Endothelial cell of umbilical vein (primary cell): ENCODE measurements at regions not wholly inside any gene's neighbourhood (a gene's known extent, or its start where the extent isn't known, plus 50 kb on each side); places are given as distances from the start of the nearest gene placed in this dataset.

Experiments
- BruUV-seq: library from RNA; stranded (reverse); fragments of 400-500 nt; replicated peaks from 2 replicates; lab custom pipeline; 2021; lab: Mats Ljungman, UMichigan
- CTCF ChIA-PET: fragments of 300-600, 350-600 bp; sonication (Branson Sonifier 250); formaldehyde crosslinking; loops from one replicate; lab custom pipeline; 2021; ENCODE audit warnings: antibody characterized with exemption, inconsistent platforms; lab: Charles Lee
- POLR2A ChIA-PET: fragments of 300-600, 350-600 bp; sonication (Branson Sonifier 250); formaldehyde crosslinking; loops from one replicate; lab custom pipeline; 2021; ENCODE audit warnings: antibody characterized with exemption, inconsistent platforms; lab: Charles Lee
- DNase-seq: peaks from one replicate; pipeline ENCODE4 v3.0.0-alpha.2; 2011; ENCODE audit warnings: low read depth, low spot score
- FAIRE-seq: peaks from 2 replicates; lab custom pipeline; 2011; peaks lifted over from hg19 to GRCh38; lab: Jason Lieb, UNC
- H2AFZ ChIP-seq: 2 replicates; pipeline ENCODE4 v1.6.0; 2012; ENCODE audit warnings: low read depth, low read length, control low read depth, inconsistent platforms
- H3K27ac ChIP-seq: 2 replicates; pipeline ENCODE4 v1.5.1; 2011; ENCODE audit warnings: low read depth, mild to moderate bottlenecking, control low read depth, low read length, moderate library complexity; ENCODE audit not compliant: insufficient read depth
- H3K27me3 ChIP-seq, 2 experiments: 2 replicates each; pipeline versions ENCODE4 v1.6.0 to v1.6.1; 2011; ENCODE audit warnings: low read length in 2 of 2, mixed read lengths in 1 of 2; ENCODE audit not compliant: control insufficient read depth in 2 of 2, insufficient read depth in 2 of 2
- H3K36me3 ChIP-seq, 2 experiments: 2 replicates in 1 of 2; 3 replicates in 1 of 2; pipeline ENCODE4 v1.5.1; 2011; ENCODE audit warnings: low read length in 2 of 2, mild to moderate bottlenecking in 1 of 2, moderate library complexity in 1 of 2; ENCODE audit not compliant: control insufficient read depth in 2 of 2, insufficient read depth in 2 of 2; ENCODE audit errors: extremely low read depth in 1 of 2
- H3K4me1 ChIP-seq: 3 replicates; pipeline ENCODE4 v1.5.1; 2011; ENCODE audit warnings: mild to moderate bottlenecking, low read length; ENCODE audit not compliant: control insufficient read depth, insufficient read depth; ENCODE audit errors: extremely low read depth
- H3K4me2 ChIP-seq: 2 replicates; pipeline ENCODE4 v1.6.1; 2011; ENCODE audit warnings: low read length, control low read depth, mixed read lengths; ENCODE audit not compliant: insufficient read depth
- H3K4me3 ChIP-seq, 3 experiments: fragments of 200-600 bp in 1 of 3; sonication (generic), shearing (Covaris generic) in 1 of 3; replicated peaks in 1 of 3; 2 replicates each; pipeline ENCODE4 v1.5.1; 2011 to 2016; ENCODE audit warnings: control low read depth in 3 of 3, low read length in 3 of 3, mild to moderate bottlenecking in 2 of 3, inconsistent platforms in 1 of 3, low read depth in 1 of 3, moderate library complexity in 1 of 3; ENCODE audit not compliant: insufficient read depth in 1 of 3
- H3K79me2 ChIP-seq: 2 replicates; pipeline ENCODE4 v1.6.0; 2012; ENCODE audit warnings: low read length, inconsistent platforms; ENCODE audit not compliant: control insufficient read depth, insufficient read depth
- H3K9ac ChIP-seq: replicated peaks from 2 replicates; pipeline ENCODE3; 2011; ENCODE audit warnings: low read length, control low read depth; ENCODE audit not compliant: insufficient read depth; ENCODE audit errors: extremely low read depth
- H3K9me1 ChIP-seq: replicated peaks from 3 replicates; pipeline ENCODE4 v1.6.0; 2011; ENCODE audit warnings: mild to moderate bottlenecking, low read length; ENCODE audit not compliant: control insufficient read depth, insufficient read depth; ENCODE audit errors: extremely low read depth
- H3K9me3 ChIP-seq: replicated peaks from 2 replicates; pipeline ENCODE4 v1.5.1; 2012; ENCODE audit warnings: low read length, inconsistent platforms; ENCODE audit not compliant: control insufficient read depth, insufficient read depth
- H4K20me1 ChIP-seq: replicated peaks from 2 replicates; pipeline ENCODE3; 2011; ENCODE audit warnings: mild to moderate bottlenecking, low read length; ENCODE audit not compliant: control insufficient read depth, insufficient read depth; ENCODE audit errors: extremely low read depth
- EZH2 ChIP-seq: IDR thresholded peaks from 2 replicates; pipeline ENCODE4 v1.6.1; 2012; ENCODE audit warnings: borderline replicate concordance, low read depth, mild to moderate bottlenecking, moderate library complexity, low read length, inconsistent platforms; ENCODE audit not compliant: severe bottlenecking
- FOS ChIP-seq: IDR thresholded peaks from 2 replicates; pipeline ENCODE4 v1.6.1; 2011; ENCODE audit warnings: mild to moderate bottlenecking, low read length, moderate library complexity, borderline replicate concordance; ENCODE audit not compliant: insufficient read depth
- GATA2 ChIP-seq: IDR thresholded peaks from 2 replicates; pipeline ENCODE4 v1.7.0; 2011; ENCODE audit warnings: low read depth, mild to moderate bottlenecking, moderate library complexity, mixed read lengths, low read length; ENCODE audit not compliant: insufficient read length, insufficient read depth
- JUN ChIP-seq: IDR thresholded peaks from 2 replicates; pipeline ENCODE4 v1.6.1; 2011; ENCODE audit warnings: borderline replicate concordance, low read depth; ENCODE audit not compliant: insufficient read length, insufficient read depth
- MYC ChIP-seq: IDR thresholded peaks from one replicate; pipeline ENCODE4 v1.6.1; 2011; ENCODE audit warnings: mild to moderate bottlenecking, low read depth, low read length
- POLR2A ChIP-seq: IDR thresholded peaks from 2 replicates; pipeline ENCODE4 v1.6.1; 2012; ENCODE audit warnings: low read depth, mild to moderate bottlenecking, control low read depth, low read length
- POLR2AphosphoS5 ChIP-seq: IDR thresholded peaks from 2 replicates; pipeline ENCODE4 v1.6.1; 2012; ENCODE audit warnings: low read depth, mild to moderate bottlenecking, control low read depth, low read length, moderate library complexity; ENCODE audit not compliant: insufficient read depth
- dilution Hi-C: fragments of 300-500 bp; cut with MboI; formaldehyde crosslinking; loops from one replicate; pipeline ENCODE4 v1.15.0; 2019; ENCODE audit warnings: low sequenced_read_pairs; ENCODE audit not compliant: extremely low pct_ligation_motif_present
- intact Hi-C: fragments of 100-400 bp; cut with micrococcal nuclease; formaldehyde crosslinking; loops from one replicate; pipeline ENCODE4 v1.10.0; 2022
- TF ChIP-seq, protein P1 (sequence below): IDR thresholded peaks from 2 replicates; pipeline ENCODE4 v1.6.1; 2011; ENCODE audit not compliant: insufficient read depth, insufficient read length
- TF ChIP-seq, protein P2 (sequence below), 2 donors: IDR thresholded peaks; 1 replicate in 1 of 2; 2 replicates in 1 of 2; pipeline ENCODE4 v1.5.1; 2011; ENCODE audit warnings: low read length in 2 of 2, mild to moderate bottlenecking in 2 of 2, moderate library complexity in 2 of 2, control low read depth in 1 of 2, inconsistent platforms in 1 of 2, low read depth in 1 of 2; ENCODE audit not compliant: insufficient read depth in 1 of 2; ENCODE audit errors: extremely low read depth in 1 of 2

DNA sequence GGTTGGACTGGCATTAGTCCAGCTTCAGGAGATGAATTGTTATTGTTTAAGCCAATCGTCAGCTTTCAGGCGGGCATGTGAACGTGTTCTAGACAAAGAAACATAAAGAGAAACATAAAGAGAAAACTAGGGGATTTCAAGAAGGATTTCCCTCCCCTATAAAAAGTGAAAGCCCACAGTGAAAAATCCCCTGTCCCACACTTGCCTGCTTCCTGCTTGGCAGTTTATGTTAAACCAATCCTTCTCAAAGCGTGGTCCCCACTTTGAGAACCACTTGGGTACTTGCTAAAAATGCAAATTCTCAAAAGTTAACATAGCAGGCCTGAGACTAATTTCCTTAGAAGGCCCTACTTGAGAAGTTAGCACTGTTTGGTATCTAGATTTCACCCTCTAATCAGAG lies 293.0 kb upstream of the SOX14 start:
- dilution Hi-C loops, result no loop called here

More for the DNA sequence above, 293.0 kb upstream of the SOX14 start:
- Histone ChIP-seq H3K4me1 (no peaks in the 10 kb centered on the region), H3K79me2 (no peaks in the 10 kb centered on the region), H3K27me3 (no peaks in the 10 kb centered on the region), H4K20me1 (no peaks in the 10 kb centered on the region), H3K9me1 (no peaks in the 10 kb centered on the region), H3K36me3 (no peaks in the 10 kb centered on the region), H3K9ac (no peak overlapping the region), H3K4me2 (no peak overlapping the region), H3K4me3 (no peak overlapping the region), H3K9me3 (no peaks in the 10 kb centered on the region), H3K27ac (no peak overlapping the region), H2AFZ (no peak overlapping the region)
- CTCF ChIA-PET, result no interaction called here
- no TSS peak for BruUV-seq
- intact Hi-C loops, result no loop called here
- POLR2A ChIA-PET, result no interaction called here
- DNase-seq (no peak), FAIRE-seq (no peak)
- TF ChIP-seq FOS (no peak), GATA2 (no peak), POLR2A (no peak), JUN (no peak), POLR2AphosphoS5 (no peak), MYC (no peak), EZH2 (no peak)
- TF ChIP-seq, protein P1, sequence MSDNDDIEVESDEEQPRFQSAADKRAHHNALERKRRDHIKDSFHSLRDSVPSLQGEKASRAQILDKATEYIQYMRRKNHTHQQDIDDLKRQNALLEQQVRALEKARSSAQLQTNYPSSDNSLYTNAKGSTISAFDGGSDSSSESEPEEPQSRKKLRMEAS, result no peak
- TF ChIP-seq, protein P2, sequence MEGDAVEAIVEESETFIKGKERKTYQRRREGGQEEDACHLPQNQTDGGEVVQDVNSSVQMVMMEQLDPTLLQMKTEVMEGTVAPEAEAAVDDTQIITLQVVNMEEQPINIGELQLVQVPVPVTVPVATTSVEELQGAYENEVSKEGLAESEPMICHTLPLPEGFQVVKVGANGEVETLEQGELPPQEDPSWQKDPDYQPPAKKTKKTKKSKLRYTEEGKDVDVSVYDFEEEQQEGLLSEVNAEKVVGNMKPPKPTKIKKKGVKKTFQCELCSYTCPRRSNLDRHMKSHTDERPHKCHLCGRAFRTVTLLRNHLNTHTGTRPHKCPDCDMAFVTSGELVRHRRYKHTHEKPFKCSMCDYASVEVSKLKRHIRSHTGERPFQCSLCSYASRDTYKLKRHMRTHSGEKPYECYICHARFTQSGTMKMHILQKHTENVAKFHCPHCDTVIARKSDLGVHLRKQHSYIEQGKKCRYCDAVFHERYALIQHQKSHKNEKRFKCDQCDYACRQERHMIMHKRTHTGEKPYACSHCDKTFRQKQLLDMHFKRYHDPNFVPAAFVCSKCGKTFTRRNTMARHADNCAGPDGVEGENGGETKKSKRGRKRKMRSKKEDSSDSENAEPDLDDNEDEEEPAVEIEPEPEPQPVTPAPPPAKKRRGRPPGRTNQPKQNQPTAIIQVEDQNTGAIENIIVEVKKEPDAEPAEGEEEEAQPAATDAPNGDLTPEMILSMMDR (IDR thresholded peaks at IDR 0.05; ENCODE audit: extremely low read depth in 1 of 2, insufficient read depth in 1 of 2, low read depth in 1 of 2, low read length in 2 of 2), result no peak
